ENCODE measurements at regions not wholly inside any gene's neighbourhood (a gene's known extent, or its start where the extent isn't known, plus 50 kb on each side); places are given as distances from the start of the nearest gene placed in this dataset.
A peak's percentile ranks its signal among the peaks of the same experiment; 100 is the strongest.
"Not testable (repeated sequence)": the region's sequence is repeated elsewhere in the genome, so short reads cannot be mapped to it uniquely, and the experiment has no call there.

DNA sequence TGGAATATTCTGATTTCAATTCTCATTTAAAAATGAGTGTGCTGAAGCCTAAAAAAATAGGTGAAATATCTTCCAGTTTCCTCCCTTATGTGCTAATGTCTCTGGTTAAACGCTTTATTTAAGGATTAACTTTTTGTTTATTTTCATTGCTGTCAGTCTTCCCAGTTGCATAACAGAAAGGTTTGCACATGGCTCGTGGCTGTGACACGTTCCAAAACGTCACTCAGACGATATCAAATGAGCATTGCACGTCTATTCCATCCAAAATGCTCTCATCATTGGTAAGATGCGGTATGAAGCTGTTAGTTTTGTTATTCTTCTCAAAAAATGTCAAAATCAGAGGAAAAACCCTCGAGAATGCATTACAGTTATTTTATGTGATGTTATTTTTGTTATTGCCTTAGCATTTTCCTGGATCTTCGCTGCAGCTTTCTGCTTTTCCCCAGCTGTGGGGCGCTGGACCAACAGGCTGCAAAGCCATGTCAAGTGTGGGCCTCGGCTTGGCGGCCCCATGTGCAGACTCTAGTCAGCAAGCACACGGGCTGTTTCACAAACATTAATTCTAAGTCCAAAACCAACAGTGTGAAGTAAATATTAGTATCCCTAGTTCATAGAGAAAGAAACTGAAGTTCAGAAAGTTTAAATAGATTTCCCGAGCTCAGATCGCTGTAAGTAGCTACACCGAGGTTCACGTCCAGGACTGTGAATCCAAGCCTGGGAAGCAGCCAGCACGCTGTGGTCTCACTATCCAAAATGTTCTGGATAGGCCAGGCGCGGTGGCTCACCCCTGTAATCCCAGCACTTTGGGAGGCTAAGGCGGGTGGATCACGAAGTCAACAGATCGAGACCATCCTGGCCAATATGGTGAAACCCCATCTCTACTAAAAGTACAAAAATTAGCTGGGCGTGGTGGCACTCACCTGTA is 793.4 kb upstream of the FRG1 start:
- no peak for DNase-seq

- not testable (repeated sequence) for DNase-seq
Measured at GRCh38 chr4:189155083-189155482, 785.6 kb upstream of the FRG1 start.

DNA sequence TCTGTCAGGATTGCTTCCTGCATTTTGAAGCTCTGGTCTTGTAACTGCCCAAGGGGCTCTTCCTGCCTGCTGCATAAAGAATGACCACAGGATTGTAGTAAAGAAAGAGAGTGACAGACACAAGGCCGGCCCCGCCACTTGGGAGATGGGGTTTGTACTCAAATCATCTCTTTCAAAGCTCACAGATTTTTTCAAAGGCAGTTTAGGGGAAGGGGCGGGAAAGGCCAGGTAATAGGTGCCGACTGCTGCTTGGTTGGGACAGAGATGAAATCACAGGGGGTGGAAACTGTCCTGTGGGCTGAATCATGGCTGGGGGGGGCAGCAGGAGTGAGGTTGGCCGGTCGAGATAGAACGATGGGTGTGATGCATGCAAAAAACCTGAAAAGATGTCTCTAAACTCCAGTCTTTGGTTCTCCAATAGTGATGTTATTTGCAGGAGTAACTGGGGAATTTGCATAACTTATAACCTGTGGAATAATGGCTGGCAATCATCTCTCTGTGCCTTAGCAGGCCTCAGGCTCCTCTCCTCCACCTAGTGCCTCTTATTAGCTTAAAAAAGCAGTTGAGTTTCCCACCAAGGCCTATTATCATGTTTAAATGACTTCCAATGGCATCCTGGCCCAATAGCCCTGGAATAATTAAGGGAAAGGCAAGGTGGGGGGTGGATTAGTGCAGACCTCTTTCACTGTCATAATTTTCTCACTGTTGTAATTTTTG is 778.4 kb upstream of the FRG1 start:
- no peak for DNase-seq

DNA sequence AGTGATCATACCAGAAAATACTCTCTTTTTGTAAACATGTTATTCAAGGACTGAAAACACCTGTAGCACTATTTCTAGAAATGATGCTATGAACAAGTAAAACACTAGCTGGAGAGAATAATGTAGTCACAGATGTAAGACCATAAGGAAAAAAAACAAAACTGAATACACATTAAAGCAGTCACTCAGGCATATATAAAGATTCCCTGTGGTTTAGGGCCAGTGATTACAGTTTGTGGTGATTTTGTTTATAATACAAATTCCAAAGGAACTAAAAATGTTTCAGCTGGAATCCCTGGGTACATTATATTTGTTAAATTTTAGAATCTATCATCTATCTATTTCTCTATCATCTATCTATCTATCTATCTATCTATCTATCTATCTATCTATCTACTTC is 777.8 kb upstream of the FRG1 start:
- DNase-seq, result no peak

- no peak for DNase-seq
Measured at GRCh38 chr4:189176002-189176401, 764.7 kb upstream of the FRG1 start.

- DNase-seq, result no peak
Measured at GRCh38 chr4:189177130-189177529, 763.5 kb upstream of the FRG1 start.

DNA sequence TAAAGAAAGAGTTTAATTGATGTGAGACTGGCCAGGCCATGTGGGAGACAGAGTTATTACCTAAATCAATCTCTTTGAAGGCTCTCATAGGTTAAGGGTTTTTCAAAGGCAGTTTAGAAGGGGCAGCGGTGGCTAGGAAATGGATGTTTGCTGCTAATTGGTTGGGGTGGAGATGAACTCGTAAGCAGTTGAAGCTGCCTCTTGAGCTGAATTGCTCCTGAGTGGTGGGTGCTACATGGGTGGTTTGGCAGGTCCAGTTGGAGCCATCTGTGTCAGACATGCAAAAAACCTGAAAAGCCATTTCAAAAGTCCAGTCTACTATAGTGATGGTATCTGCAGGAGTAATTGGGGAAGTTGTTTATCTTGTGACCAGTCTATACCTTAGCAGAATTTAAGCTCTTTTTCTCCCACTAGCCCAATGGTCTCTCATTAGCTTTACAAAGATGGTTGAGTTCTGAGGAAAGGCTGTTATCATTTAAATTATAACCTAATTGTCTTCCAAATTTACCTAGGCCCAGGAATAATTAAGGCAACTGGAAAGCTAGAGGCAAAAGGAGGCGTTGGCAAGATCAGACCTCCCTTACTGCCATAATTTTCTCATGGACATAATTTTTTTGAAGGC is 762.4 kb upstream of the FRG1 start:
- DNase-seq, result no peak

DNA sequence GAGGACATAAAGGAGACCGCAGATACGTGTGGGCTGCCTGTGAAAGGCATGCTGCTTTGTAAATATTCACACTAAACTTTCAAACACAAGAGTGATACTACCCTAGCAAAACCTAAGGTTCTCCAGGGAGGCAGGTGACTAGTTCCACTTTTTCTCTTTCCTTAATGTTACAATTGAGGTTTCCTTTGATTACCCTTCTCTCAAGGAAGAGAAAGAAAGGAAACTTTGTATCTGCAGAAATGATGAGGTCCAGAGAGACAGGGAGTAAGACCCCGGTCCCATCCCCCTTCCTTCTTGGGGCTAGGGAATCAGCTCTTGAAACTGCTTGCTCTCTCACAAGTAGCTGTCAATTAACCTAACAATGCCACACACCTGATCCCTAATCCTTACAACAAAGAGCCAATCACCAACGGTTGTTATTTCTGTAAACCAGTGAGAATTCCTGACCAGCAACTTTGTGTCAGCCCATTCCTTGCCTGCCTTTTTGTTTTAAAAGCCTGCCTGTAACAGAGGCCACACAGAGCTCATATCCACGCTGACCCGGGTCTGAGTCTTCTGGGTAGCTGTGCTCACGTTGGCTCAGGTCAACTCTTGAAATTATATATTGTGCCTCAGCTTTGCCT is 754.8 kb upstream of the FRG1 start:
- no peak for DNase-seq

DNA sequence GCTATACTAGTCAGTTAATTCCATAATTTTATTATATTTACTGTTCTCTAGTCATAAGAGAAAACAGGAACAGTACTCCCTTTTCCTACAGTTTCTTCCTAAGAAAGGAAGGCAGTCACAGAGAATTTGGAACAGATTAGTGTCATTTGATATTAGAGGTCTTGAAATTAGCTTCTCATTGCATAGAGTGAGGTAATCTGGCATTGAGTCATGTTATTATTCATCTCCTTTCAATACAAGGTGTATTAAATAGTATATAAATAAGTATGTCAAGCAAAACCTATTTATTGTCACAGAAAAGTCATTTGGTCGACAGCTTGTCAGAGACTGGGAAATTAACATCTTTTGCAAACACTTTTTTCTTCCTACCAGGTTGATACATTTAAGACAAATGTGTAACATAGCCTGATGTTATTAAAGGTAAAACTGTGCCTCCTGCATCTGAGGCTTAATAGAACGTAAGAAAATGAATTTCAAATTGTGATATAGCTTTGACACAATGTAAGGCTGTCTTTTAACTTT is 753.1 kb upstream of the FRG1 start:
- no peak for DNase-seq

GRCh38 chr4:189198624-189199023 is 742.0 kb upstream of the FRG1 start:
- no peak for DNase-seq

DNA sequence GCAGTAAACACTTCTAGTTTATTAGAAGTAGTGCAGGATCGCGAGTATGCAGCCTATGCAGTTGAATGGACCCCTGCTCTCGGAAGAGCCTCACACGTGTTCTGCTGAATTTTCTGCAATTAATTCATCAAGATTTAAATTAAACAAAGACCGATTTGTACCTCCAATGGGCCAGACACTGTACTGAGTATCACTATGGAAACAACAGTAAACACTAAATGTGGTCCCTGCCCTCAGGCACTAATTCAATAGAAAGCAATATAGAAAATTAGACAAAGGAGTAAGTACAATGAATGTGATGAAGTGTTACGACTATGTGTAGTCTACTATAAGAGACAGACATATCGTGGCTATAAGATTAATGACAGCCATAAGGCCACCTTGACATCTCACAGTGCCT is 740.3 kb upstream of the FRG1 start:
- DNase-seq, result no peak

DNA sequence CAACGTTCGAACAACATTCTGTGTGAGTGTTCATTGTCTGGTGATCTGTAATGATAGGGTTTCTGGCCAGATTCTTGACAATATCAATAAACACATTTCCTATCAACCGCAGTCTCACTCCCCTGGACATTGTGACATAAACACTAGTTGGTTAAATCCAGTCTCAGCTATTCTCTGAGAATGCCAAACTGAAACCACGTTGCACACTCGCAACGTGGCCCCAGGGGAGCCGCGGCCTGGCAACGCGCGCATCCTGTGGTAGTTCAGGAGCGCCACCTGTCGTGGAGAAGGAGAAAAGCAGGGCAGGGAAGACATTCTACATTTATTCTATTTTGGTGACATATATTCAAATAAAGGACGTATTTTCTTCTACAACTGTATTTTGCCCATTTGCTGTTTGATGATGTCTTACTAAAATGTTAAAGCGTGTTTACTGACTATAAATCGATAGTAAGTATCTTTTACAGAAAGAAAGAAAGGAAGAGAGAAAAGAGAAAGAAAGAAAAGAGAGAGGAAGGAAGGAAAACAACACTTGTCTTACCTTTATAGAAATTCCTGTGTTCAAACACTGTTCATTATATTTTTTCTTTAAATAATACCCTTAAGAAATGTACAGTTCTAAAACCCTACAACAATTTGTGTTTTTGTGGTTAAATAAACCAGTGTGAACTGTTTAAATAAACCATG is 738.3 kb upstream of the FRG1 start:
- peak in 23 of 56 donors; percentile 0 to 53 (median 10) for DNase-seq

DNA sequence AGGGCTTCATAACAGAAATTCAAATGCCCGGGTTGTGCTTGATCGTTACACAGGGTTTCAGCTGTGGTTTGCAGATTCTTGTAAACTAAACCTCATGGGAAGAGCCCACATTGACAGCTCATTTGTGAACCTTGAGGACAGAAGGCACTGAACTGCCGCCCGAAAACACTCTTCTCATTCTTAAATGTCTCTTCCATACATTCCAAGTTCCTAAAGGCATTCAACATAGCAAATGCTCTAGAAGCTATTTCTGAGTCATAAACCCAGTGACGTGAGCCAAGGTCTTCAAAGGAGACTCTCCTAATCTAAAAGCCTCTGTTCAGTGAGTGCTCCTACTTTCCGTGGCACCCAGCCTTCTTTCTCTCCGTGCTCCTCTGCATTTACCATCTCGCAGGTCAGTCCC is 737.8 kb upstream of the FRG1 start:
- DNase-seq, result no peak

- DNase-seq, result no peak
Measured at GRCh38 chr4:189204616-189205015, 736.1 kb upstream of the FRG1 start.

GRCh38 chr4:189206953-189207352 is 733.7 kb upstream of the FRG1 start:
- DNase-seq, result peak in 1 of 56 donors; percentile 19

GRCh38 chr4:189207872-189208271 is 732.8 kb upstream of the FRG1 start:
- DNase-seq, result no peak

GRCh38 chr4:189215574-189215973 is 725.1 kb upstream of the FRG1 start:
- no peak for DNase-seq

- DNase-seq, result no peak
Measured at GRCh38 chr4:189221691-189222090, 719.0 kb upstream of the FRG1 start.

DNA sequence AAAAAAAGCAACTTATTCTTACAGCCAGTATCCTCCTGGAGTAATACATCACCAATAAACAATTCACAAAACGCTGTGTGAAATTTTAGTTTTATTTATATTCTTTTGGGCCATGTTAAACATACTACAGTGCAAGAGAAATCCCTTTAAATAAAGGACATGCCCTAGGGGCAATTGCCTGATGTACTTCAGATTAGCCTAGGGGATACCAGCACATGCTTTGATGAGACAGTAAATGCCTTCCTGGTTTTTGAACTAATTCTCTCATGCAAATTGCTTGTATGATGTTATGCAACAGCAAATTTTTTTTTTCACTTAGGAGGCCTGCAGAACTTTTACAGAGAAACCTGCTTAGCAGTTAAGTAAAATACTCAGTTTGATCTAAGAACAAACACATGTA is 711.9 kb upstream of the FRG1 start:
- DNase-seq, result no peak

- DNase-seq, result no peak
Measured at GRCh38 chr4:189232274-189232673, 708.4 kb upstream of the FRG1 start.

GRCh38 chr4:189233754-189234153 is 706.9 kb upstream of the FRG1 start:
- not testable (repeated sequence) for DNase-seq
